H1 (cell line): ENCODE measurements at regions not wholly inside any gene's neighbourhood (a gene's known extent, or its start where the extent isn't known, plus 50 kb on each side); places are given as distances from the start of the nearest gene placed in this dataset.

Experiments used
- ASH2L ChIP-seq: fragments of 200-600, 300-600 bp; sonication (generic); IDR thresholded peaks from one replicate; pipeline ENCODE4 v1.7.1; 2017; ENCODE audit warnings: low read length
- CBX5 ChIP-seq: fragments of 300-800, 300-1000 bp; sonication (generic); IDR thresholded peaks from 2 replicates; pipeline ENCODE4 v1.7.1; 2016; ENCODE audit warnings: antibody characterized with exemption, low read length, low read depth
- CBX8 ChIP-seq: fragments of 300-800, 300-1000 bp; sonication (generic); IDR thresholded peaks from 2 replicates; pipeline ENCODE4 v1.7.1; 2016; ENCODE audit warnings: low read depth, low read length, borderline replicate concordance
- EGR1 ChIP-seq: IDR thresholded peaks from 2 replicates; pipeline ENCODE4 v1.6.1; 2011; ENCODE audit warnings: low read depth, low read length, borderline replicate concordance
- EZH2 ChIP-seq: fragments of 200-600 bp; sonication (generic); IDR thresholded peaks from 2 replicates; pipeline ENCODE4 v1.7.1; 2012; ENCODE audit warnings: low read depth, mild to moderate bottlenecking, moderate library complexity, low read length, inconsistent platforms; ENCODE audit not compliant: severe bottlenecking
- JUN ChIP-seq: IDR thresholded peaks from 2 replicates; pipeline ENCODE4 v1.6.1; 2011; ENCODE audit warnings: low read depth, mild to moderate bottlenecking, improper control_type of control experiment, low read length
- MAFK ChIP-seq: IDR thresholded peaks from 2 replicates; pipeline ENCODE4 v1.6.1; 2012; ENCODE audit warnings: low read depth, mild to moderate bottlenecking, improper control_type of control experiment, low read length
- NRF1 ChIP-seq: IDR thresholded peaks from 2 replicates; pipeline ENCODE4 v1.6.1; 2011; ENCODE audit warnings: mild to moderate bottlenecking, low read depth, low read length, improper control_type of control experiment
- POLR2A ChIP-seq, 2 experiments: IDR thresholded peaks; 1 replicate in 1 of 2; 2 replicates in 1 of 2; pipeline ENCODE4 v1.6.1; 2011; ENCODE audit warnings: low read depth in 2 of 2, low read length in 2 of 2, mild to moderate bottlenecking in 2 of 2; ENCODE audit errors: control extremely low read depth in 1 of 2
- RXRA ChIP-seq: IDR thresholded peaks from 2 replicates; pipeline ENCODE4 v1.6.1; 2011; ENCODE audit warnings: low read depth, mild to moderate bottlenecking, low read length, moderate library complexity; ENCODE audit not compliant: insufficient read depth
- SIRT6 ChIP-seq: IDR thresholded peaks from one replicate; pipeline ENCODE4 v1.7.1; 2012; ENCODE audit warnings: low read length, inconsistent platforms
- SP2 ChIP-seq: IDR thresholded peaks from 2 replicates; pipeline ENCODE4 v1.6.1; 2012; ENCODE audit warnings: mild to moderate bottlenecking, low read length, inconsistent platforms
- TAF1 ChIP-seq: IDR thresholded peaks from 2 replicates; pipeline ENCODE4 v1.6.1; 2011; ENCODE audit warnings: mild to moderate bottlenecking, low read depth, low read length
- TF ChIP-seq, protein P1 (sequence below): fragments of 300-600 bp; sonication (generic); IDR thresholded peaks from 2 replicates; pipeline ENCODE4 v1.7.1; 2012; ENCODE audit warnings: low read length, moderate library complexity, mild to moderate bottlenecking, inconsistent platforms; ENCODE audit not compliant: insufficient replicate concordance

GRCh38 chr1:5803851-5804250, 188.4 kb downstream of the NPHP4 start (continued):
- TF ChIP-seq, protein P1, sequence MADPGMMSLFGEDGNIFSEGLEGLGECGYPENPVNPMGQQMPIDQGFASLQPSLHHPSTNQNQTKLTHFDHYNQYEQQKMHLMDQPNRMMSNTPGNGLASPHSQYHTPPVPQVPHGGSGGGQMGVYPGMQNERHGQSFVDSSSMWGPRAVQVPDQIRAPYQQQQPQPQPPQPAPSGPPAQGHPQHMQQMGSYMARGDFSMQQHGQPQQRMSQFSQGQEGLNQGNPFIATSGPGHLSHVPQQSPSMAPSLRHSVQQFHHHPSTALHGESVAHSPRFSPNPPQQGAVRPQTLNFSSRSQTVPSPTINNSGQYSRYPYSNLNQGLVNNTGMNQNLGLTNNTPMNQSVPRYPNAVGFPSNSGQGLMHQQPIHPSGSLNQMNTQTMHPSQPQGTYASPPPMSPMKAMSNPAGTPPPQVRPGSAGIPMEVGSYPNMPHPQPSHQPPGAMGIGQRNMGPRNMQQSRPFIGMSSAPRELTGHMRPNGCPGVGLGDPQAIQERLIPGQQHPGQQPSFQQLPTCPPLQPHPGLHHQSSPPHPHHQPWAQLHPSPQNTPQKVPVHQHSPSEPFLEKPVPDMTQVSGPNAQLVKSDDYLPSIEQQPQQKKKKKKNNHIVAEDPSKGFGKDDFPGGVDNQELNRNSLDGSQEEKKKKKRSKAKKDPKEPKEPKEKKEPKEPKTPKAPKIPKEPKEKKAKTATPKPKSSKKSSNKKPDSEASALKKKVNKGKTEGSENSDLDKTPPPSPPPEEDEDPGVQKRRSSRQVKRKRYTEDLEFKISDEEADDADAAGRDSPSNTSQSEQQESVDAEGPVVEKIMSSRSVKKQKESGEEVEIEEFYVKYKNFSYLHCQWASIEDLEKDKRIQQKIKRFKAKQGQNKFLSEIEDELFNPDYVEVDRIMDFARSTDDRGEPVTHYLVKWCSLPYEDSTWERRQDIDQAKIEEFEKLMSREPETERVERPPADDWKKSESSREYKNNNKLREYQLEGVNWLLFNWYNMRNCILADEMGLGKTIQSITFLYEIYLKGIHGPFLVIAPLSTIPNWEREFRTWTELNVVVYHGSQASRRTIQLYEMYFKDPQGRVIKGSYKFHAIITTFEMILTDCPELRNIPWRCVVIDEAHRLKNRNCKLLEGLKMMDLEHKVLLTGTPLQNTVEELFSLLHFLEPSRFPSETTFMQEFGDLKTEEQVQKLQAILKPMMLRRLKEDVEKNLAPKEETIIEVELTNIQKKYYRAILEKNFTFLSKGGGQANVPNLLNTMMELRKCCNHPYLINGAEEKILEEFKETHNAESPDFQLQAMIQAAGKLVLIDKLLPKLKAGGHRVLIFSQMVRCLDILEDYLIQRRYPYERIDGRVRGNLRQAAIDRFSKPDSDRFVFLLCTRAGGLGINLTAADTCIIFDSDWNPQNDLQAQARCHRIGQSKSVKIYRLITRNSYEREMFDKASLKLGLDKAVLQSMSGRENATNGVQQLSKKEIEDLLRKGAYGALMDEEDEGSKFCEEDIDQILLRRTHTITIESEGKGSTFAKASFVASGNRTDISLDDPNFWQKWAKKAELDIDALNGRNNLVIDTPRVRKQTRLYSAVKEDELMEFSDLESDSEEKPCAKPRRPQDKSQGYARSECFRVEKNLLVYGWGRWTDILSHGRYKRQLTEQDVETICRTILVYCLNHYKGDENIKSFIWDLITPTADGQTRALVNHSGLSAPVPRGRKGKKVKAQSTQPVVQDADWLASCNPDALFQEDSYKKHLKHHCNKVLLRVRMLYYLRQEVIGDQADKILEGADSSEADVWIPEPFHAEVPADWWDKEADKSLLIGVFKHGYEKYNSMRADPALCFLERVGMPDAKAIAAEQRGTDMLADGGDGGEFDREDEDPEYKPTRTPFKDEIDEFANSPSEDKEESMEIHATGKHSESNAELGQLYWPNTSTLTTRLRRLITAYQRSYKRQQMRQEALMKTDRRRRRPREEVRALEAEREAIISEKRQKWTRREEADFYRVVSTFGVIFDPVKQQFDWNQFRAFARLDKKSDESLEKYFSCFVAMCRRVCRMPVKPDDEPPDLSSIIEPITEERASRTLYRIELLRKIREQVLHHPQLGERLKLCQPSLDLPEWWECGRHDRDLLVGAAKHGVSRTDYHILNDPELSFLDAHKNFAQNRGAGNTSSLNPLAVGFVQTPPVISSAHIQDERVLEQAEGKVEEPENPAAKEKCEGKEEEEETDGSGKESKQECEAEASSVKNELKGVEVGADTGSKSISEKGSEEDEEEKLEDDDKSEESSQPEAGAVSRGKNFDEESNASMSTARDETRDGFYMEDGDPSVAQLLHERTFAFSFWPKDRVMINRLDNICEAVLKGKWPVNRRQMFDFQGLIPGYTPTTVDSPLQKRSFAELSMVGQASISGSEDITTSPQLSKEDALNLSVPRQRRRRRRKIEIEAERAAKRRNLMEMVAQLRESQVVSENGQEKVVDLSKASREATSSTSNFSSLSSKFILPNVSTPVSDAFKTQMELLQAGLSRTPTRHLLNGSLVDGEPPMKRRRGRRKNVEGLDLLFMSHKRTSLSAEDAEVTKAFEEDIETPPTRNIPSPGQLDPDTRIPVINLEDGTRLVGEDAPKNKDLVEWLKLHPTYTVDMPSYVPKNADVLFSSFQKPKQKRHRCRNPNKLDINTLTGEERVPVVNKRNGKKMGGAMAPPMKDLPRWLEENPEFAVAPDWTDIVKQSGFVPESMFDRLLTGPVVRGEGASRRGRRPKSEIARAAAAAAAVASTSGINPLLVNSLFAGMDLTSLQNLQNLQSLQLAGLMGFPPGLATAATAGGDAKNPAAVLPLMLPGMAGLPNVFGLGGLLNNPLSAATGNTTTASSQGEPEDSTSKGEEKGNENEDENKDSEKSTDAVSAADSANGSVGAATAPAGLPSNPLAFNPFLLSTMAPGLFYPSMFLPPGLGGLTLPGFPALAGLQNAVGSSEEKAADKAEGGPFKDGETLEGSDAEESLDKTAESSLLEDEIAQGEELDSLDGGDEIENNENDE, result no peak
- TF ChIP-seq CBX8, result no peak
- no peak for TF ChIP-seq TAF1
- no peak for TF ChIP-seq NRF1
- TF ChIP-seq EGR1, result no peak
- TF ChIP-seq CBX5, result no peak
- TF ChIP-seq JUN, result no peak
- TF ChIP-seq MAFK, result no peak
- TF ChIP-seq POLR2A (IDR thresholded peaks at IDR 0.05; ENCODE audit: control extremely low read depth in 1 of 2, low read depth in 2 of 2, low read length in 2 of 2), result no peak
- no peak for TF ChIP-seq SIRT6
- no peak for TF ChIP-seq RXRA
- no peak for TF ChIP-seq ASH2L
- no peak for TF ChIP-seq SP2
- TF ChIP-seq EZH2, result no peak
